ENCODE measurements at regions not wholly inside any gene's neighbourhood (a gene's known extent, or its start where the extent isn't known, plus 50 kb on each side); places are given as distances from the start of the nearest gene placed in this dataset.

GRCh38 chr12:58140395-58140794, 199.0 kb downstream of the ATP23 start:
- DNase-seq = no peak

GRCh38 chr12:58142991-58143390, 201.6 kb downstream of the ATP23 start:
- no peak for DNase-seq

- DNase-seq = no peak
Observed at GRCh38 chr12:58143498-58143995, 202.2 kb downstream of the ATP23 start.

GRCh38 chr12:58148405-58148804, 207.0 kb downstream of the ATP23 start:
- DNase-seq = no peak

DNA sequence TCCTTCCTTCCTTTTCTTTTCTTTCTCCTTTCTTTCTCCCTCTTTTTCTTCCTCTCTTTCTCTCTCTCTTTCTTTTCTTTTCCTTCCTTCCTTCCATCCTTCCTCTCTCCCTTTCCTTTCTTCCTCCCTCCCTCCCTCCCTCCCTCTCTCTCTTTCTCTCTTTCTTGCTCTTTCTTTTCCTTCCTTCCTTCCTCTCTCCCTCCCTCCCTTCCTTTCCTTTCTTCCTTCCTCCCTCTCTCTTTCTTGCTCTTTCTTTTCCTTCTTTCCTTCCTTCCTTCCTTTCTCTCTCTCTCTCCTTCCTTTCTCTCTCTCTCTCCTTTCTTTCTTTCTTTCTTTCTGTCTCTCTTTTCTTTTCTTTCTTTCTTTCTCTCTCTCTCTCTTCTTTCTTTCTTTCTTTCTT, 207.6 kb downstream of the ATP23 start:
- DNase-seq = no peak

DNA sequence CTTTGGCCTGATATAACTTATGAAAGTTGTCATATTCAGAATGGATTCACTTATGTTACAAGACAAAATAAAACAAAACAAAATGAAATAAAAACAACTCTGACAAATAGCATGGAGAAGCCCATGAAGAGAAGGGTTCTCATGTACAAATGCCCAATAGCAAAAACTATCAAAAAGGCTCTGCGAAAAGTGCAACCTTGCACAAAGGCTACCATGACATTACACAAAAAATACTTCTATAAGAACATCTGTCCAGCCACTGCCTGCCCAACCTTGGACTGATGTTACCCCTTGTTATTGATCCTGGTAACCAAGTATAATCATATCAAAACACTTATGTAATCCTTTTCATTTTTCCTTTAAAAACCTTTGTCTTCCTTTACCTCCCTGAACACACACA, 213.0 kb downstream of the ATP23 start:
- DNase-seq = no peak

- DNase-seq = no peak
Observed at GRCh38 chr12:58156697-58157096, 215.3 kb downstream of the ATP23 start.

DNA sequence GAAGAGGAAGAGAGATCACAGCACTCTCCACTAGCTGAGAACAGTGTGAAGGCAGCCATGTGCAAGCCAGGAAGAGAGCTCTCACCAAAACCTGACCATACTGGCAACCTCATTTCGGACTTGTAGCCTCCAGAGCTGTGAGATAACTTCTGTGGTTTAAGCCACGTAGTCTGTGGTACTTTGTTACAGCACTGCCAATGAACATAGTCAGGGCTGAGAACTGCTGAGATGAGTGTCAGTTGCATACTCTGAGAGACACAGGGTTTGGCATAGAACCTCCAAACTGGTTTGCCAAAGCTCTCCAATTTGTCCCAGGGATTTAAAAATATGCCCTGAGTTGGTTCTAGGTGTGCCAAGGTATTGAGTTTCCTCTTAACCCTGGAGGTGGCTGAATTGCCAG, 218.6 kb downstream of the ATP23 start:
- DNase-seq = no peak

DNA sequence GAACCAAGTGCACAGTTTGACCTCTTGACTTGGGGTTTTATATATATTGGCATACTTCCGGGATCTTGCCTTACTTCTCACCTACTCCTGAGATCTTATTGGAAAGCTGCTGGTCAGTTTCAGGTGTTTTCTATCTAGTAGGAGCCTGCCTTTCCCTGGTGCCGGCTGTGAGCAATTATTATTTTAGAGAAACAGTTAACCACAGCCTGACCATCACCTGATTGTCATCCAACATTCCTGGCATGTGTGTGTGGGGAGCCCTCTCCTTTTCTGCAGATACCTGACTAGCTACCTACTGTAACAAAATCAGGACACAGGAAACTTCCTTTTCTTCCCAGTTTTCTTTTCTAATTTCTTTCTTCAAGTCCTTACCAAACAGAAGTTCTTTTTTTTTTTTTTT, 220.4 kb downstream of the ATP23 start:
- DNase-seq = no peak

GRCh38 chr12:58163021-58163420, 221.7 kb downstream of the ATP23 start:
- DNase-seq = no peak

DNA sequence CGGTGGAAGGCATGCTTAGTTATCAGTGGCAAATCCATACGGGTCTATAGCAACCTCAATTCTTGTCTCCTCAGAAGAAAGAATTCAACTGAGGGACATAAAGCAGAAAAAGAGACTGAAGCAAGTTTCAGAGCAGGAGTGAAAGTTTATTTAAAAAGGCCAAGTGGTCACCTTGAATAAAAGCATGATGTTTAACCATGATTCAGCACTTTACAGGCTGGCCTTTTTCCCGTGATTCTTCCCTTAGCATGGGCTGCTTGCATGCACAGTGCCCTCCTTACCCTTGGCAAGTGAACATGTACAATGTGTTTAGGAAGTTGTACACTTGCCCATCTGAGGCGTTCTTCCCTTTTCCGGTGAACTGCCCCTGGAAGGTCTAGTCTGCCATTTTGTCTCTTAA, 225.3 kb downstream of the ATP23 start:
- no peak for DNase-seq

GRCh38 chr12:58167622-58168021, 226.3 kb downstream of the ATP23 start:
- no peak for DNase-seq

- no peak for DNase-seq
Observed at GRCh38 chr12:58169826-58170225, 228.5 kb downstream of the ATP23 start.

DNA sequence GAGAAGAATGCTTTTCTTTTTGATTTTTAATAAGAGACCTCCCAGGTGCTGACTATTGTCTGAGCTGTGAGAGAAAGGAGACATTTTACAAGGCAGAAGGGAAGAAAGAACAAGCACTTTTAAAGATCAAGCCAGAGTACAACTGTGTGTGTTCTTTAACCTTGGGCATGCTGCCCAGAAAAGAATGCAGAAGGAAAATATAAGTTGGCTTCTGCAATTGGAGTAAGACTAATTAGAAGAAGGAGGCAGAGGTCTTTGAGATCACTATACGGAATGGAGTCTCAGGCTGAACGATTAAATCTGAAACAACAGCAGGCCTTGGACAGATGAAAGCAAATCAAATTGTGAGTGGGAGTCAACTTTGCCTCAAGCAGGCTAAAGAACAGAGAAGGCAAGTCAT, 230.5 kb downstream of the ATP23 start:
- DNase-seq = peak; percentile 57

GRCh38 chr12:58172433-58173073, 231.2 kb downstream of the ATP23 start:
- DNase-seq = no peak

- DNase-seq = no peak
Observed at GRCh38 chr12:58174316-58174715, 232.9 kb downstream of the ATP23 start.

- no peak for DNase-seq
Observed at GRCh38 chr12:58176296-58176869, 235.0 kb downstream of the ATP23 start.

DNA sequence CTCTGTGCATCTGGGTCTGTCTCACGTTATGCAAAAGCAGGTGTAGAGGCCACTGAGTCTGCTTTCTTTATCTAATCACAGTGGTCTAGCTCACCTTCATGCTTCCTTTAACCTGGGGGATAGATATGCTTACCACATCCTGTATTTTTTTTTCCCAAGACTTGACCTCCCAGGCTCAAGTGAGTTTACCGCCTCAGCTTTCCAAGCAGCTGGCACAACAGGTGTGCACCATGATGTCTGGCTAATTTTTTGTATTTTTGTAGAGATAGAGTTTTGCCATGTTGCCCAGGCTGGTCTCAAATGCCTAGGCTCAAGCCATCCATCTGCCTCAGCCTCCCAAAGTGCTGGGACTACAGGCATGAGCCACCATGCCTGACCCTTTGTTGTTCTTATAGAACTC, 236.0 kb downstream of the ATP23 start:
- no peak for DNase-seq

- no peak for DNase-seq
Observed at GRCh38 chr12:58184212-58184611, 242.8 kb downstream of the ATP23 start.

DNA sequence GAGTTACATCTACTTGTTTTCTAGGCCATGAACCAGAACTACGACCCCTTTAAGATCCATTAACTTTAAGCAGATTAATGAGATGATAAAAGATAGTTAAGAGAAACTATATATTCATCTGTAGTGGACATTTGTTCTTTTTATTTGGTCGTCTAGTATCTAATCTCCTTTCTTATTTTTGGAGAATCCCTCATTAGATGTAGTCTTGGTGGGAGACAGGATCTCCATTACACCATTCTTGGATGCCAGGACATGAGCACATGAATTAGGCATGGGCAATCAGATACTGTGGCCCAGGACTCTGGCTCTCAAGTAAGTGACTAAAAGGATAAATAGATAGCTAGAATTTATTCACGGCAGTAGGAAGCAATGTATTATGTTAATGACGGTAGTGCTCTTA, 245.0 kb downstream of the ATP23 start:
- no peak for DNase-seq

DNA sequence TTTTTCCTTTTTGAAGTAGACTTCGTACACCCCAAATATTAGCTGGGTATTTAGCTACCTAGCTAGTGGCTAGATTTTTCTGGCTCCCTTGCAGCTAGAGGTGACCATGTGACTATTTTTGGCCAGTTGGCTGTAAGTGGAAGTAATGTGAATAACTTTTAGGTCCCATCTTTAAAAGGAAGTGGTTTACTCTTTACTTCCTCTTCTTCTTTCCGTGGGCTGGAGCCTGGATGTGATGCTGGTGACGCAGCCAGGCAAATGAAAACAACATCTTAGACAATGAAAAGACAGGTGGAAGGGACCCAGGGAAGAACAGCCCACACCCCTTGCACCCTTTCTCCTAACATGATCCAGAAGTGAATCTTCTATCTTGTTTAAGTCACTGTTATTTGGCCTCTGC, 245.5 kb downstream of the ATP23 start:
- no peak for DNase-seq

DNA sequence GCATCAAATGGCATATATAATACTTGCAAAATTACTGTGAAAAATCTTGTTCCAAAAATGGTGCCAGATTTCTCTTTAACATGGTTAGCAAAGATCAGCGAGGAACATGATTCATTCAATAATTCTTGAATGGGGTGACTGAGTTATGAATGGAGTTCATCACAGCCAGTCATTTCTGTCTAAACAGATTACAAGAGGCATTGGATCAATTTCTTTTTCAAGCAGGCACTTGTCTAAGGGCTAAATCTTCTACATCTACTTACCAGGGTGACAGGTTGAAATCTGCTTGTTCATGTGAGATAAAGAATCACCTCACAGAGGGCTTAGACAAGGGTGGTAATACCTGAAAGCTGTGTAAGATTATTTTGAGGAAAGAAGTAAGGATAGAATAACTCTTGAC, 247.7 kb downstream of the ATP23 start:
- DNase-seq = no peak

- no peak for DNase-seq
Observed at GRCh38 chr12:58189893-58190292, 248.5 kb downstream of the ATP23 start.

GRCh38 chr12:58190618-58191017, 249.3 kb downstream of the ATP23 start:
- no peak for DNase-seq

DNA sequence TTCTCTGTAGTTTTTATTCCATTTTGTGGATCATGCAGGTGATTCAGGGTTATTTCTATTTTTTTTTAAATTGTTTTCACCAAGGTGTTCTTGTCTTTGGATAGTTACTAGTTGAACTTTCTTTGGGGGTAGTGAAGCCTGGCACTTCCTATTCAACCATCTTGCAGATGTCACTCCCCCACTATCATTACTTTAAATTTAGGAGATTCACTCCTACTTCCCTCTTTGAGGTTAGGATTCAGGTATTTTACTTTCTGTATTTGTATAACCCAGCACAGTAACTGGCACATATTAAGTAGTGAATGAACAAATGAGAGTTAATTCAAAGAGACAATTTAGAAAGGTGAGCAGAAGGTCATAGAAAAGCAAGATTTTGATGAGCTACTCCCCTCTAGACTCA, 255.6 kb downstream of the ATP23 start:
- no peak for DNase-seq

All from femur (tissue), 1 donor.